ENCODE measurements at regions not wholly inside any gene's neighbourhood (a gene's known extent, or its start where the extent isn't known, plus 50 kb on each side); places are given as distances from the start of the nearest gene placed in this dataset.

GRCh38 chr17:56679115-56679776 lies 85.7 kb downstream of the NOG start:
- Histone ChIP-seq H3K4me1 (ENCODE audit: control insufficient read depth, insufficient read depth, low read depth, low read length) (peaks cover 17% of the 10 kb centered on the region), H3K4ac (ENCODE audit: low read depth in 1 of 2, low read length in 2 of 2) (no peak overlapping the region), H3K9me3 (ENCODE audit: control insufficient read depth, low read length) (no peaks in the 10 kb centered on the region), H3K9ac (ENCODE audit: low read length) (peak overlapping the region; percentile 61), H2BK5ac (ENCODE audit: low read depth, low read length, poor library complexity, severe bottlenecking) (no peak overlapping the region), H4K91ac (ENCODE audit: low read length) (no peak overlapping the region), H3K23ac (ENCODE audit: low read length in 2 of 2) (no peak overlapping the region), H3K18ac (ENCODE audit: low read depth in 1 of 2, low read length in 2 of 2) (peak overlapping the region in 1 of 2 experiments; percentile 13), H2BK12ac (ENCODE audit: low read length in 2 of 2) (no peak overlapping the region), H3K79me1 (replicated peaks; ENCODE audit: low read length, poor library complexity, severe bottlenecking) (no peaks in the 10 kb centered on the region), H2BK15ac (ENCODE audit: low read depth, poor library complexity, severe bottlenecking) (no peak overlapping the region), H3K14ac (ENCODE audit: low read length in 2 of 2) (no peak overlapping the region), H2AFZ (ENCODE audit: low read depth, low read length) (no peak overlapping the region), H3K27me3 (ENCODE audit: control insufficient read depth in 1 of 2, insufficient read depth in 1 of 2, low read length in 2 of 2) (peaks cover 28 to 70% of the 10 kb centered on the region in 2 experiments), H3K27ac (ENCODE audit: low read length, poor library complexity, severe bottlenecking) (no peak overlapping the region), H4K8ac (ENCODE audit: low read length) (no peak overlapping the region), H2AK5ac (ENCODE audit: low read length, severe bottlenecking) (no peak overlapping the region), H3K4me3 (ENCODE audit: insufficient read depth in 1 of 2, low read depth in 1 of 2, low read length in 2 of 2) (peak overlapping the region in 1 of 2 experiments; percentile 69), H3K36me3 (ENCODE audit: control insufficient read depth in 1 of 2, insufficient read depth in 2 of 2, low read depth in 1 of 2, low read length in 2 of 2) (no peaks in the 10 kb centered on the region), H2BK120ac (ENCODE audit: low read depth, low read length) (no peak overlapping the region), H3K4me2 (ENCODE audit: low read length, poor library complexity, severe bottlenecking) (peak overlapping the region; percentile 81)
- peak; percentile 57 for DNase-seq
- 10% methylated on average over 10 of the region's 12 CpGs for WGBS

DNA sequence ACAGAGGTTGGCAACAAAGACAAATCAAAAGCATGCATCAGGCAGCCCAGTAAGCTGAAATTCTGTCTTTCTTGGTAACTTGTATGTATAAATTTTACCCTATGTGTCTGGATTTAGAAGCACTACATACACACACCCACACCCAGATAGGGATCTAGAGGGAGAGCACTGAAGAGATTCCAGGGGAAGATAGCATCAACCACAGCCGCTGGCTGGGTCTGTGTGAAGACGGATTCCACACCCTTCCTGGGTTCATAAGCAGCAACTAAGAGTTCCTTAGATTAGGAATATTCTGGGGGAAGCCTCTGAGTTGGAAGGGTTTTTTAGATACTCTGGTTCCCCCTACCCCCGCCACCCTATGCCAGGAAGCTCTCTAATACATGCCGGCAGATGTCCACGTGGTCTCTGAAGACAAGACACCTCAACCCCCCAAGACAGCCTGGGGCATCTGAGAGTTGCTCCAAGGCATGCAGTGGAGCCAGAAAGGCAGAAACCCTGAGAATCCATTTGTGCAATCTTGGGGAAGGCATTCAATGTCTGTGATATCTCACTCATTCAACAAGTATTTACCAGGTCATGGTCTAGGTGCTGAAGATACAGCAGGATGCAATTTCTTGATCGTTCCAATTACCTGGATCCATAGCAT lies 86.4 kb downstream of the NOG start:
- H2BK15ac ChIP-seq (ENCODE audit: low read depth, poor library complexity, severe bottlenecking) = no peak overlapping the region
- H2AK5ac ChIP-seq (ENCODE audit: low read length, severe bottlenecking) = peak overlapping the region; percentile 86
- H4K8ac ChIP-seq (ENCODE audit: low read length) = no peak overlapping the region
- H2BK12ac ChIP-seq (ENCODE audit: low read length in 2 of 2) = peak overlapping the region in 1 of 2 experiments; percentile 11
- DNase-seq = peak; percentile 57
- H3K23ac ChIP-seq (ENCODE audit: low read length in 2 of 2) = no peak overlapping the region
- H3K9ac ChIP-seq (ENCODE audit: low read length) = no peak overlapping the region
- H3K36me3 ChIP-seq (ENCODE audit: control insufficient read depth in 1 of 2, insufficient read depth in 2 of 2, low read depth in 1 of 2, low read length in 2 of 2) = no peaks in the 10 kb centered on the region
- no peaks in the 10 kb centered on the region for H3K9me3 ChIP-seq (ENCODE audit: control insufficient read depth, low read length)
- H2BK5ac ChIP-seq (ENCODE audit: low read depth, low read length, poor library complexity, severe bottlenecking) = no peak overlapping the region
- no peak overlapping the region for H2AFZ ChIP-seq (ENCODE audit: low read depth, low read length)
- no peak overlapping the region for H3K18ac ChIP-seq (ENCODE audit: low read depth in 1 of 2, low read length in 2 of 2)
- H3K27ac ChIP-seq (ENCODE audit: low read length, poor library complexity, severe bottlenecking) = no peak overlapping the region
- H3K4me1 ChIP-seq (ENCODE audit: control insufficient read depth, insufficient read depth, low read depth, low read length) = peaks cover 17% of the 10 kb centered on the region
- H3K14ac ChIP-seq (ENCODE audit: low read length in 2 of 2) = no peak overlapping the region
- H3K79me1 ChIP-seq (replicated peaks; ENCODE audit: low read length, poor library complexity, severe bottlenecking) = no peaks in the 10 kb centered on the region
- no peak overlapping the region for H2BK120ac ChIP-seq (ENCODE audit: low read depth, low read length)
- 44% methylated on average over 6 of the region's 6 CpGs for WGBS
- H3K27me3 ChIP-seq (ENCODE audit: control insufficient read depth in 1 of 2, insufficient read depth in 1 of 2, low read length in 2 of 2) = peaks cover 28 to 66% of the 10 kb centered on the region in 2 experiments
- H3K4me3 ChIP-seq (ENCODE audit: insufficient read depth in 1 of 2, low read depth in 1 of 2, low read length in 2 of 2) = no peak overlapping the region
- no peak overlapping the region for H3K4ac ChIP-seq (ENCODE audit: low read depth in 1 of 2, low read length in 2 of 2)
- no peak overlapping the region for H4K91ac ChIP-seq (ENCODE audit: low read length)
- no peak overlapping the region for H3K4me2 ChIP-seq (ENCODE audit: low read length, poor library complexity, severe bottlenecking)

GRCh38 chr17:56680676-56681075 lies 87.2 kb downstream of the NOG start:
- peak overlapping the region in 1 of 2 experiments; percentile 32 for H2BK12ac ChIP-seq (ENCODE audit: low read length in 2 of 2)
- H4K91ac ChIP-seq (ENCODE audit: low read length) = no peak overlapping the region
- H3K27ac ChIP-seq (ENCODE audit: low read length, poor library complexity, severe bottlenecking) = peak overlapping the region; percentile 78
- H2AFZ ChIP-seq (ENCODE audit: low read depth, low read length) = no peak overlapping the region
- H4K8ac ChIP-seq (ENCODE audit: low read length) = no peak overlapping the region
- H3K23ac ChIP-seq (ENCODE audit: low read length in 2 of 2) = no peak overlapping the region
- H3K36me3 ChIP-seq (ENCODE audit: control insufficient read depth in 1 of 2, insufficient read depth in 2 of 2, low read depth in 1 of 2, low read length in 2 of 2) = no peaks in the 10 kb centered on the region
- H3K14ac ChIP-seq (ENCODE audit: low read length in 2 of 2) = no peak overlapping the region
- H2BK15ac ChIP-seq (ENCODE audit: low read depth, poor library complexity, severe bottlenecking) = no peak overlapping the region
- H3K4me2 ChIP-seq (ENCODE audit: low read length, poor library complexity, severe bottlenecking) = no peak overlapping the region
- peaks cover 17% of the 10 kb centered on the region for H3K4me1 ChIP-seq (ENCODE audit: control insufficient read depth, insufficient read depth, low read depth, low read length)
- peak overlapping the region in 1 of 2 experiments; percentile 14 for H3K18ac ChIP-seq (ENCODE audit: low read depth in 1 of 2, low read length in 2 of 2)
- no peak overlapping the region for H3K9ac ChIP-seq (ENCODE audit: low read length)
- H2BK5ac ChIP-seq (ENCODE audit: low read depth, low read length, poor library complexity, severe bottlenecking) = peak overlapping the region; percentile 20
- H2AK5ac ChIP-seq (ENCODE audit: low read length, severe bottlenecking) = peak overlapping the region; percentile 37
- H2BK120ac ChIP-seq (ENCODE audit: low read depth, low read length) = no peak overlapping the region
- peaks cover 23 to 59% of the 10 kb centered on the region in 2 experiments for H3K27me3 ChIP-seq (ENCODE audit: control insufficient read depth in 1 of 2, insufficient read depth in 1 of 2, low read length in 2 of 2)
- 84% methylated on average over 3 of the region's 3 CpGs for WGBS
- H3K9me3 ChIP-seq (ENCODE audit: control insufficient read depth, low read length) = no peaks in the 10 kb centered on the region
- DNase-seq = no peak
- H3K4ac ChIP-seq (ENCODE audit: low read depth in 1 of 2, low read length in 2 of 2) = no peak overlapping the region
- no peaks in the 10 kb centered on the region for H3K79me1 ChIP-seq (replicated peaks; ENCODE audit: low read length, poor library complexity, severe bottlenecking)
- no peak overlapping the region for H3K4me3 ChIP-seq (ENCODE audit: insufficient read depth in 1 of 2, low read depth in 1 of 2, low read length in 2 of 2)

DNA sequence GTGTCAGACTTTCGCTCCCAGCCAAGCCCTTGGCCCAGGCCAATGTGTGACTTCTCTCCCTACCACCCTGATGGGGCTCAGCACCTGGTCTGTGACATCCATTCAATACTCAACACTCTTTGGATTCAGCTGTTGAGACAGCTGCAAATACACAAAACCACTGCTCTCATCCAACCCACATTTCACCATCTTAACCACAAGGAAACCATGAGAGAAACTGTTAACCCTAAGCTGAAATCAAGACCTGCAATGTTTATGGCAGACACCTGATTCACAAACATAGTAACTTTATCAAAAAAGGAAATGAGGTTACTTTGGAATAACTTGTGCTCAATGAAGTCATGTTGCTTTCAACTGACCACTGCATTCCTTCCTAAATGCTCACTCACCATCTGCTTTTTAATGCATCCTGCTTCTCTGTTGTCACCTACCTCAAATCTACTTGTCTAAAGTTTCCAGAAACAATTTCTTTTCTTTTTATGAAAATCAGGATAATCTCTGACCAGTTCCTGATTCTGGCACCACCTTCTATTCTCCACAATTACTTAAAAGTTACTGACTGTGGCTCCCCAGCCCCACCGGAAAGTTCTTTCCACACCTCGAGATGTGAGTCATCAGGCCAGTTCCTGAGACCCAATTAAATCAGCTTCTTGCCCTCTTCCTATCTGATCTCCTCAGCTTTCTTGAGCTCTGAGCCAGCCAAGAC lies 88.2 kb downstream of the NOG start:
- Histone ChIP-seq H3K18ac (ENCODE audit: low read depth in 1 of 2, low read length in 2 of 2) (peak overlapping the region; percentile 2 to 14), H3K4ac (ENCODE audit: low read depth in 1 of 2, low read length in 2 of 2) (no peak overlapping the region), H2AFZ (ENCODE audit: low read depth, low read length) (no peak overlapping the region), H2BK12ac (ENCODE audit: low read length in 2 of 2) (no peak overlapping the region), H2BK15ac (ENCODE audit: low read depth, poor library complexity, severe bottlenecking) (no peak overlapping the region), H4K8ac (ENCODE audit: low read length) (no peak overlapping the region), H3K36me3 (ENCODE audit: control insufficient read depth in 1 of 2, insufficient read depth in 2 of 2, low read depth in 1 of 2, low read length in 2 of 2) (no peaks in the 10 kb centered on the region), H3K4me1 (ENCODE audit: control insufficient read depth, insufficient read depth, low read depth, low read length) (peaks cover 17% of the 10 kb centered on the region), H2BK120ac (ENCODE audit: low read depth, low read length) (no peak overlapping the region), H3K4me3 (ENCODE audit: insufficient read depth in 1 of 2, low read depth in 1 of 2, low read length in 2 of 2) (no peak overlapping the region), H3K27me3 (ENCODE audit: control insufficient read depth in 1 of 2, insufficient read depth in 1 of 2, low read length in 2 of 2) (peaks cover 16 to 49% of the 10 kb centered on the region in 2 experiments), H2AK5ac (ENCODE audit: low read length, severe bottlenecking) (no peak overlapping the region), H2BK5ac (ENCODE audit: low read depth, low read length, poor library complexity, severe bottlenecking) (peak overlapping the region; percentile 82), H4K91ac (ENCODE audit: low read length) (no peak overlapping the region), H3K9ac (ENCODE audit: low read length) (no peak overlapping the region), H3K23ac (ENCODE audit: low read length in 2 of 2) (no peak overlapping the region), H3K79me1 (replicated peaks; ENCODE audit: low read length, poor library complexity, severe bottlenecking) (no peaks in the 10 kb centered on the region), H3K14ac (ENCODE audit: low read length in 2 of 2) (no peak overlapping the region), H3K9me3 (ENCODE audit: control insufficient read depth, low read length) (no peaks in the 10 kb centered on the region), H3K27ac (ENCODE audit: low read length, poor library complexity, severe bottlenecking) (peak overlapping the region; percentile 87), H3K4me2 (ENCODE audit: low read length, poor library complexity, severe bottlenecking) (no peak overlapping the region)
- 23% methylated on average over 3 of the region's 3 CpGs for WGBS
- DNase-seq = peak; percentile 93
